GM18520 (cell line): ENCODE measurements at regions not wholly inside any gene's neighbourhood (a gene's known extent, or its start where the extent isn't known, plus 50 kb on each side); places are given as distances from the start of the nearest gene placed in this dataset.

ENCODE experiments used
- ATAC-seq: cut with Tn5 transposase; IDR thresholded peaks from one replicate; pipeline ENCODE4 v1.9.1; 2021; ENCODE audit not compliant: unreplicated experiment

DNA sequence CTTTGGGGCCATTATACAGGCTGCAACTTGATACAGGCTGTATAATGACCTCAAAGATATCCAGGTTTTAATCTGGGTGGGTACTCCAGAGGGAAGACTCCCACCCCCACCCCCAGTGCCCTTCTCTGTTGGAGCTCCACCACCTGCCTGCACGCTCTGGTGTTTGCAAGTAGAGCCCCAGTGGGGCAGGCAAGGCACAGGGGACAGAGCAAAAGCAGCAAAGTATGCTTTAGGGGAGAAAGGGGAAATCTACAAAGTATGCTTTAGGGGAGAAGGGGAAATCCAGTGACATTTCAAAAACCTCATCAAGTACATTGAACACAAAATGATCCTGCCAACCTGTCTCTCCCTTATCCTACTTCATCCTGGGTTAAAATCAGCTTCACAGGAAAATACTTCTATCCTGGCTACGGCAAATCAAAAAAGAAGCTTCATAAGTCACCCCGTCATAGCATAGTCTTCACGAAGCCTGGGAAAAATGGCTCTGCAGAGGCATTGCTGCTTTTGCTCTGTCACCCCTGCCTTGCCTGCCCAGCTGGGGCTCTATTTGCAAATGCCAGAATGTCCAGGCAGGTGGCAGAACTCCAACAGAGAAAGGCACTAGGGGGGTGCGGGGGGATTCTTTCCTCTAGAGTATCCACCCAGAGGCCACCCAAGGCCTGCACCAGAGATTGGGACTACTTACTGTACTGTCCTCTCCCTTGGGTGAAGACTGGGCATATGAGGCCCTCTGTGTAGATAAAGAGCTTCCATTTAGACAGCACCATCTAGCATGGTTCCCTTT is 60.9 kb upstream of the ATP11B start:
- no peak for ATAC-seq

DNA sequence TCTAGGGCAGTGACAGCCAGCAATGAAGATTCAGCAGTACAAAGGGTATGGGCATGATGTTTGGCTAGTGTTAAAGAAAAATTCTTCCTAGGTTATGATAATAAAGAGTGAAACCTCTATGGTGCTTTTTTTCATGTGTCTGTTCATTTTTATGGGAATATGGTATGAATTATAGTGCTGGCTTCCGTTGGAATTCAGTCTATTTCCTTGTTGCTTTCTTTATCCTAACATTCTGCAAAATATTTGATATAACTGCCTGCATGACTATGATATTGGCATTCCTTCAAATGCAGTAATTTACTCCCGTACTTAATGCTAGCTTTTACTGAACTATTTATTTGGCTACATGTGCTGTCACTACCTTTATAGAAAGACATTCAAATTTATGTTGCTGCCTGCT is 57.6 kb upstream of the ATP11B start:
- ATAC-seq: no peak

DNA sequence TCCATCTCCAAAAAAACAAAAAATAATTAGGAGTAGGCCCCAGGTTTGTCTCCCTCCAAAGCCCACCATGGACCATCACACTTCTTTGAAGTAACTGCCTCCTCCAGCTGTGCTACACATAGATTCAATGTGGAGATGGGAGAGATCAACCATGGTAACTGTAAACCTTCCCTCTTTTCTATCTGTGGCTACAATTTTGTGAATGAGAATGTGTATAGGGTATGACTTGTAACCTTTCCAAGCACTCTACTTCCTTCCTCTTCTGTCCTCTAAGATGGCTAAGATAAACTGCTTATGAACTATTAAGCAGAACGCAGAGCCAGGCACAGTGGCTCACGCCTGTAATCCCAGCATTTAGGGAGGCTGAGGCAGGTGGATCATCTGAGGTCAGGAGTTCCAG is 55.5 kb upstream of the ATP11B start:
- no peak for ATAC-seq

DNA sequence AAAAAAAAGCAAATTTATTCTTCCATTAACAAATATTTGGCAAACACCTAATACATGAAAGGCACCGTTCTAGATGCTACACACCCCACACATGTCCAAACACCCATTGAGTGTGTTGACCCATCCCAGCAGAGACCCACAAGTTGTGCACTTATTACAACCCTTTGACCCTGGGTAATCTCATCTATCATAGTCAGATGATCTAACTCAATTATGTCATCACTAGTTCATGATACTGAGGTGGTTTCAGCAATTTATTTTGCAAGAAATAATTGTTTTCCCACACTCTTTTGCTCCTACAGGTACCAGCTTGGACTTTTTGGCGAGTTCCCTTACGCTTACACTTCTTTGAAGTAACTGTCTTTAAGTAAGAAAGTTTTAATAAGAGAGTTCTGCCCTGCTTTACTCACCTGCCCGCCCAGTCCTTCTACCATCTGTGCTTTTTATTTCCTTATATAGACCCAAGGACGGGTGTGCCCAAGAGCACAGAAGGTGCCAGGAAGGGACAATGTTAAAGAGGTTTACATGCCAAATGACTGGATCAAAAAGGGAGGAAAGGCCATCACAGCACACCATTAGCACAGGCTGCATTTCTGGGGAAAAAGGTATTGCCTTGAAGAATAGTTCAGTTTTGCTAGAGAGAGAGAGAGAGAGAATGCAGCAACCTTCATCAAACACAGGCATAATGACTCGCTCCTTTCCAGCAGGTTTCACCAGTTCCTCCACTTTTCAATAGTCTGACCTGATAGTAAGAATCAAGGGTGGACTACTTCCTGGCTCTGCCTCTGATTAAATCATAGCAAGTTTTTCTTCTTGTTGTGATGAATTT is 54.5 kb upstream of the ATP11B start:
- no peak for ATAC-seq

DNA sequence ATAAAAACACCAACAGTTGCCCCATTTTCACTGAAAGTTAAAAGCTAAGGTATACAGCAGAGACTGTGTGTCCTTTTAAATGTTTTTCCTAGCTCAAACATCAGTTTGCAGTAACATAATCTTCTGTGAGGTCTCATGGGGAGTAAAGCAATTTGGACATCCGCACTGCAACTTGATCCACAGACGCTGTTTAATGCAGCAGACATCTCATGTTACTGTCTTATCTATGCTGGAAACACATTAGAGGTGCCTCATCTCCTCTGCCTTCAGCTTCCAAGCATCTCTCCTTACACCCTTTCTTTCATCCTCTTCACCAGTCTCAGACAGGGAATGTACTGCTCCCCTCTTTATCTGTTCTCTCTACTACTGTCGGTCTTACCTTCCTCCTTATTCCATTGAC is 53.7 kb upstream of the ATP11B start:
- no peak for ATAC-seq

DNA sequence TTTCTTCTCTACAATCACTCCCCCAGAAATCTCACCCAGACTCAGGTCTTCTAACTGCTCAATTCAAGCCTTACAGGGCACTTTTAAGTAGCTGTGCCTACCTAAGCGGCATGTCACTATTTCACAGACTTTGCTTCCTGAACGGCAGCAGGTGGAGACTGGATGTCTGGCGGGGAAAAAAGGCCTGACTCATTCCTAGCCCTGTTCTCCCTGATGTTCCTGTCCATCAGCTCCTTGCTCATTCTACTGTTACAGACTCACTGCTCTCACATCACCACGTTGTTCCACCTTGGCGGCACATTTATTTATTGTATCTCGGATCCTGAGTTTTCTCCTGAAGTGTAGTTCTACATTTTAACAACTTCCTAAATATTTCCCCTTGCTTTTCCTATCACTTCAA is 52.6 kb upstream of the ATP11B start:
- no peak for ATAC-seq

DNA sequence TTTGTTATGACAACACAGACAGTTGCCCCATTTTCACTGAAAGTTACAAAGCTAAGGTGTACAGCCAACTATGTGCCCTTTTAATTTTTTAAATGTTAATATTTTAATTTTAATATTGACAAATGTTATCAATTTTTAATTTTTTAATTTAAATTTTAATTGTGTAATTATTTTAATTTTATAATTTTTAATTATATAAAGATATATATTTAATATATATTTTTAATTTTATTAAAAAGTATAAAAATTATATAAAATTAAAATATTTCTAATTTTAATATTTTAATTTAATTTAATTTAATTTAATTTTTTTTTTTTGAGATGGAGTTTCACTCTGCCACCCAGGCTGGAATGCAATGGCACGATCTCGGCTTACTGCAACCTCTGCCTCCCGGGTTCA is 52.1 kb upstream of the ATP11B start:
- no peak for ATAC-seq
